ENCODE measurements at regions not wholly inside any gene's neighbourhood (a gene's known extent, or its start where the extent isn't known, plus 50 kb on each side); places are given as distances from the start of the nearest gene placed in this dataset.

Small RNAs in the stretch of these regions (small RNA-seq; reads per million reads assigned to genes)
- gene AC245505.1, result 0 reads per million in 2 donors
- 0 reads per million in 2 donors for gene TRAJ30
- 0 reads per million in 2 donors for gene TRAJ31
- gene TRAJ32, result 0 reads per million in 2 donors
- gene TRAJ33, result 0 reads per million in 2 donors
- gene TRAJ34, result 0 reads per million in 2 donors
- 0 reads per million in 2 donors for gene TRAJ35
- 0 reads per million in 2 donors for gene TRAJ36
- 0 reads per million in 2 donors for gene TRAJ37
- gene TRAJ38, result 0 reads per million in 2 donors
- gene TRAJ39, result 0 reads per million in 2 donors
- gene TRAJ40, result 0 reads per million in 2 donors
- 0 reads per million in 2 donors for gene TRAJ41
- 0 reads per million in 2 donors for gene TRAJ42
- 0 reads per million in 2 donors for gene TRAJ43
- 0 reads per million in 2 donors for gene TRAJ44
- gene TRAJ45, result 0 reads per million in 2 donors
- 0 reads per million in 2 donors for gene TRAJ46
- 0 reads per million in 2 donors for gene TRAJ47
- gene TRAJ48, result 0 reads per million in 2 donors
- 0 reads per million in 2 donors for gene TRAJ49
- 0 reads per million in 2 donors for gene TRAJ50
- gene TRAJ51, result 0 reads per million in 2 donors
- gene TRAJ52, result 0 reads per million in 2 donors
- 0 reads per million in 2 donors for gene TRAJ53
- 0 reads per million in 2 donors for gene TRAJ54
- 0 reads per million in 2 donors for gene TRAJ55
- gene TRAJ56, result 0 reads per million in 2 donors
- 0 reads per million in 2 donors for gene TRAJ57
- gene TRAJ58, result 0 reads per million in 2 donors
- 0 reads per million in 2 donors for gene TRAJ59
- gene TRAJ60, result 0 reads per million in 2 donors
- gene TRAJ61, result 0 reads per million in 2 donors
- 0 reads per million in 2 donors for gene TRAV15
- gene TRDD1, result 0 reads per million in 2 donors
- gene TRDD2, result 0 reads per million in 2 donors
- gene TRDD3, result 0 reads per million in 2 donors
- gene TRDJ1, result 0 reads per million in 2 donors
- 0 reads per million in 2 donors for gene TRDJ2
- 0 reads per million in 2 donors for gene TRDJ3
- gene TRDJ4, result 0 reads per million in 2 donors
- 0 reads per million in 2 donors for gene TRDV1

All from adrenal gland (tissue), 2 donors.